GM18858 (cell line): ENCODE measurements at regions not wholly inside any gene's neighbourhood (a gene's known extent, or its start where the extent isn't known, plus 50 kb on each side); places are given as distances from the start of the nearest gene placed in this dataset.

ENCODE experiments used
- ATAC-seq: cut with Tn5 transposase; IDR thresholded peaks from one replicate; pipeline ENCODE4 v1.9.1; 2021; ENCODE audit not compliant: unreplicated experiment

GRCh38 chr5:54859316-54859715, 126.1 kb downstream of the ESM1 start:
- ATAC-seq, result no peak

DNA sequence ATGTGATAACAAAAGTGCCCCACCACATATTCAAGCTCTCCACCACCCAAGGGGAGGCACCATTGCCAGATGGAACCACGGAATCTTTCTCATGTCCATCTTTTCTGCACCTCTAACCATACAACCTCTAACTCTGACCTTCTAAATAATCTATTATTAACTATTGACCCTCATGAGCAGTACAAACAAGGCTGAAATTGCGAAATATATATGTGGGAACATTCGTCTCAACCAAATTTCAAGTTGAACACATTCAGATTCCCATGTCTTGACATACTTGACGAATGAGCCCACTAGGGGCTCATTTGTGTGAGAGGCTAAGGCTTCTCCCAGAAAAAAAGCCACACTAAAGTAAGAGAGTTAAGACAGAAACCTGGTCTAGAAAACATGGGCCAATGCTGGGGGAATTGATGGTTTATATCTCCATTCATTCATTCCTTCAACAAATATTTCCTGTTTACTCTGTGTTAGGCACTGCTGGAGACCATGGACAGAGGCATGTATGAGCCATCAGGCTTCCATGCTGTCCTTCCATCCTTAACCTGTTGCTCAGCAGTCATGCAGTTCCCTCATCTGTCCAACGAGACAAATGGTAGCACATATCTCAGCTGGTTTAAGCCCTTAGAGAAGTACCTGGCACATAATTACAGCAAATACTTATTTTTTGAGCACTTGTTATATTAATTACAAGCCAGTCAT, 130.4 kb downstream of the ESM1 start:
- ATAC-seq, result no peak

DNA sequence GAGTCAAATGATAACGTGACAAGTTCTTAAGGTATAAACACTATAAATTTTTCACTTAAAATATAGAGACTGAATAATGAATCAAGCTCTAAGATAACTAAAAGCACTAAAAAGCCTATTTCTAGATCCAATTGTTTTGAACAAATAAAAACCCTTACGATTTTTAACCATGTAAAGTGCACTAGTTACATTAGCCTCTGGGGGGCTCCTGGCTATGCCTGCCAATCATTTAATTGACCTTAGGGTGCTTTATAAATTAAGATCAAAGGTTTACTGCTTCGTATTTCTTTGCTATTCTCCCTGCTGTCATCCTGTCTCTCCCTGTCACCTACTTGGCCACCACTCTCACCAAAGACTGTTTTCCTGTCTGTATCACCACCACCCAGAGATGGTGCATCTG, 133.4 kb downstream of the ESM1 start:
- no peak for ATAC-seq

DNA sequence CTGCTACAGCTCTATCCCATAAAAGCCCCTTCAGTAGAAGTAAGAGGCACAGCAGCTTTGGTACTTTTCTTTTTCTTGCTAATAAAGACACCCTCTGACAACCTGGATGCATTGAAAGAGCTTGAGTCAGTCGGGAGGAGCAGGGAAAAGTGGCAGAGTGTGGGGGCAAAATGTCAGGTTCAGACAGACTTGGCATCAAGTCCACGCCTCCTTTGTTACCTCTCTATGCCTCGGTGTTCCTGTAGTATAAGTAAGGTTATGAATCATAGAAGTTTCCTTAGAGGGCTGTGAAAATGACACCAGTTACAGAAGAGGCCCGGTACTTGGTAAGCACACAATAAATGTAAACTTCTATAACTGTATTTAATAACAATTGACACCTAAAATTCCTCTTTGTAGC, 133.9 kb downstream of the ESM1 start:
- ATAC-seq, result no peak

DNA sequence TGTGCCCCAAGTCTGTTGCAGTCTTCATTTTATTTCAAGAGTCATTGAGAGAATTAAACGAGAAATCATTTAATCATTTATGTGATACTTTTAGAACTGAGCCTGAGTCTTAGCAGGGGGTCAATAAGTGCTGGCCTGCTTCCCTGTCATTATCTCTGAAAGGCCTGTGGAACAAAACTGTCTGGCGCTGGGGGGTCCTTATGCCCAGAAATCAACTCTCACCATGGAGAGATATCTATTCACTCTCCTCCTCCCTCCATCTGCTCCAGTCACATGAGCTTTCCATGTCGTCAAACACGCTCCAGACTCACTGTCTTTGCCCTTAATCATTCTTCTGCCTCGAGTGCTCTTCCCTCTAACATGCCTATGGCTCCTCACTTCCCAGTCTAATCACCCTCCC, 136.8 kb downstream of the ESM1 start:
- ATAC-seq, result no peak

DNA sequence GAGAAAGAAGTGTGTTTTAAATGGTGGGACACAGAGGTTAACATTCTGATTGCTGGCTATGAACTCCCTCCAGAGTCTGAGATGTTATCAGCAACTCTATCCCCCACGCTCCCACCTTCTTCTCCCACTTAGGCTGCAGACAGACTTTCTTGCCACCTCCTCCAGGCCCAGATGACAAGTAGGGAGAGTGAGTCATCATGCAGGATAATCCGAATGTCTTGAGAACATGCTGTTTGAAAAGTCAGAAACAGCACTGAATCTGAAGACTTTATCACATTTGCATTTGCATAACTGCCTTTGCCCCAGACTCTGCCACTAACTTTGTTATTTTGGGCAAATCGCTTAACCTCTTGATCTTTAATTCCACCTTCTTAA, 139.8 kb downstream of the ESM1 start:
- no peak for ATAC-seq

DNA sequence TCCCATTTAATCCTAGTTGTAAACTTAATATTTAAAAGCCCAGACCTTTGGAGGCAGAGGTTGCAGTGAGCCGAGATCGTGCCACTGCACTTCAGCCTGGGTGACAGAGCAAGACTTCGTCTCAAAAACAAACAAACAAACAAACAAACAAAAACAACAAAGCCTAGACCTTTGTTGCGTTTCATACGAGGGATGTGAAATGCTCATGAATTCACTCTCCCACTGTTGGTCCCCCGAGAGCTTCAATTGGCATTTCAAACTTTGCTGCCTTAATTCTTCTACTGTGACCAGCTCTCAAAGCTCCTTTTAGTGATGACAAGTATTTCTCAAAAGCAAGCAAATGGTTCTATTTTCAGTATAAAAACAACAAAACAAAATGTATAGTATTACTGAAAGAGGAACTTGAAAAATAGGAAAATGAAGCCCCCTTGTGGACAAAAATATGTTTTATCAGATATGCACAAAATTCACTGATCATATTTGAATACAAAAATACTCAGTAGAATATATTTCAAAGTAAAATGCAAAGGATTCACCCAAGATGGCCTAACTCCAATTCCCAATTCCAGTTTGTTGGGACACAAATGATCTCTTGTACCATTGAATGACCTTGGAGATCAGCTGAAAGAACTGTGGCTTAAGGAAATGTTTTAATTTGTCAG, 140.4 kb downstream of the ESM1 start:
- ATAC-seq, result peak; percentile 25

DNA sequence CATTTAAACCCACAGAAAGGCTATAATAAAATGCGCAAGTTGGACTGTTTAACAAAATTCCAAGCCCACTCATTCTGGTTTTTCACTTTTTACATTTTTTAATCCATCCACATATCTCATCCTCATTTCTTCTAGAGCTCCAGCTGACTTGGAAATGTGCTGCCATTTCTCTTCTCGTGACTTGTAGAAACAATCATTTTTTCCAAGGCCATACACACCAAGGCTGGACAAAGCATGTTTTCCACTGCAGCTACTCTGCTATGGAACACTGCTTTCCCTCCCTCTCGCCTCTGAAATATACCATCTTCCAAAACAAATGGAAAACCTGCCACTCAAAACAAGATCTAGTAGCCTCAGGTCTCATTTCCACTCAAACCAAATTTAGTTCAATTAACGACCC, 141.1 kb downstream of the ESM1 start:
- no peak for ATAC-seq

GRCh38 chr5:54841481-54841880, 143.9 kb downstream of the ESM1 start:
- no peak for ATAC-seq

DNA sequence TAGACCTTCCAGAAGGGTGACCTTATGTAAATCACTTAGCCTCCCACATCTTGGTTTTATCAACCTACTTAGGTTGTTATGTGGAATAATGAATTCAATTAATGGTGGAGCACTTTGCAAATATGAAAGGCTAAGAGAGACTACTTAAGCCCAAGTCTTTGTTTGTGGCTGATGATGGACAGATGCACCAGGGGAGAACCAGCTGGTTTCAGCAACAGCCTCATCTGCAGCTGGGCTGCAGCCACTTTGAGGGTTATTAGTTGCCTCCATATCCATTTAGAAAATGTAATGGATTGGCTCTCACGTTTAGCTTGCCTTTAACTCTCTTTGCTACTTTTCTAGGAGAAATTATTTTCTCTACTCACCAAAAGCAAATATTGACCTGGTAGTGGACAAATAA, 146.6 kb downstream of the ESM1 start:
- ATAC-seq, result no peak

DNA sequence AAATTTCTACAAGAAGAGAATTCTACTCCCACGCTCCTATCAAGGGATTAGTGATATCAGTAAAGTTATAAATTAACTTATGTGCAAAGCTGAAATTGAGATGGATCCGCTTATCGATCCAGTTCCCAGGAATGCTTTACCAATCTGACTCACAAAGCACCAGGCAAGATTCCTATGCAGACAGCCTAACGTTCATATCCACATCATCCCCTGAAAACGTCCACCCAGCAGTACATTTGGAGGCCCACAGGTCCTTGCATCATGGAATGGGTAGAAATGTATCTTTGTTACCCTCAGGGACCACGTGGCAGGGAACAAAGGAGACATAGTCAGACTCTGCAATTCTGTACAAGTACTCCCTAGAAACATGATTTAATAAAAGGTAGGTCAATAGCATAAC, 147.4 kb downstream of the ESM1 start:
- no peak for ATAC-seq

DNA sequence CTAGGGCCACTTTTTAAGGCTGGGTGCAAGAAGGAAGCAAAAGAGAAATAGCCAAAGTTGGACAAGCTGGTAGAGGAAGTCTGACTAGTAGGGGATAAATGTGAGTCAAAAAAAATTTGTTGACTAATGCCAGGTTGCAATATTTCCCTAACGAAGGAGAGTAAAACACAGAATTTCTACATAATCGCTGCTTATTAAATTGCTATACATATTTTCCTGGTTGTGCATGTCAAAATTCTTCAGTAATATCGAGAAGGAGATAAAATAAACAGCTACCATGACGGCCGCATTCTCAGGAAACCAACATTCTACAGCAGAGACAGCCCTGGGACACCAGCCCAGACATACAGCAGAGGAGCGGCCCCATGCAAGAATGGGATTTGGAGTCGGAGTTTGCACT, 148.3 kb downstream of the ESM1 start:
- no peak for ATAC-seq

GRCh38 chr5:54835647-54836046, 149.7 kb downstream of the ESM1 start:
- ATAC-seq, result no peak

GRCh38 chr5:54834121-54834842, 151.1 kb downstream of the ESM1 start:
- no peak for ATAC-seq

DNA sequence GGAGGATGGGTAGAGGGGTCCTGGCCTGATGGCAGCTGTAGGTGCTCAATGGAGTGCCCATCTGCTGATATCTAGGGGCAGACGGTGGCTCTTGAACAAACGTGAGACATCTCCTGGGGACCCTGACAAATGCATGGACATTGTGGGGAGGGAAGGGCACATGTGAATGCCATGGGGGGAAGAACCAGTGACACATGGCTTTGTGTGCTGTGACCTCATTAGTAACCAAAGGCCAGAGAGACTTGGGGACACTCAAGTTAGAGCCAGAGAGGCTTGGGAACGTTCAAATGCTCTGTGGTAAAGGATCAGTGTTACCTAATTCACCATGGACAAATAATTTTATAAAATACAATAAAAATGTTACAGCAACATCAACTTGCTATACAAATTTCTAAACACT, 151.8 kb downstream of the ESM1 start:
- no peak for ATAC-seq

DNA sequence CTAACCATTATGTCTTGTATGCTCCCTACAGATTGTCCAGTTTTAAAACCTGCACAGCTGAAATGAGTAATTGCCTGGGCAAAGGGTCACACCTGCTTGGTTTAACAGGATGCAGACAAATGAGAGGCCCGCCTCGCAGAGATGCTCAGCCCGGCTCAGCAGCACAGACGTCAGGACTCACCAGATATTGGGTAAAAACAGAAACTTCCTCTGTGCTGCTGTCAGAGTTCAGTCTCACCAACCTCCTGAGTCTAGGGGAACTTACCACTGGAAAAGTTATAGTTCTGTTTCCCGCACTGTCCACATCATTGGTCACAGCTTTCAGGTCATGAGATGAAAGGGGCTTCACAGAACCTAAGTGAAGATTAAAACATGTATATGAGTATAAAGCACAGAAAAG, 152.5 kb downstream of the ESM1 start:
- no peak for ATAC-seq

GRCh38 chr5:54832045-54832444, 153.3 kb downstream of the ESM1 start:
- no peak for ATAC-seq

GRCh38 chr5:54831233-54831632, 154.2 kb downstream of the ESM1 start:
- ATAC-seq, result no peak

DNA sequence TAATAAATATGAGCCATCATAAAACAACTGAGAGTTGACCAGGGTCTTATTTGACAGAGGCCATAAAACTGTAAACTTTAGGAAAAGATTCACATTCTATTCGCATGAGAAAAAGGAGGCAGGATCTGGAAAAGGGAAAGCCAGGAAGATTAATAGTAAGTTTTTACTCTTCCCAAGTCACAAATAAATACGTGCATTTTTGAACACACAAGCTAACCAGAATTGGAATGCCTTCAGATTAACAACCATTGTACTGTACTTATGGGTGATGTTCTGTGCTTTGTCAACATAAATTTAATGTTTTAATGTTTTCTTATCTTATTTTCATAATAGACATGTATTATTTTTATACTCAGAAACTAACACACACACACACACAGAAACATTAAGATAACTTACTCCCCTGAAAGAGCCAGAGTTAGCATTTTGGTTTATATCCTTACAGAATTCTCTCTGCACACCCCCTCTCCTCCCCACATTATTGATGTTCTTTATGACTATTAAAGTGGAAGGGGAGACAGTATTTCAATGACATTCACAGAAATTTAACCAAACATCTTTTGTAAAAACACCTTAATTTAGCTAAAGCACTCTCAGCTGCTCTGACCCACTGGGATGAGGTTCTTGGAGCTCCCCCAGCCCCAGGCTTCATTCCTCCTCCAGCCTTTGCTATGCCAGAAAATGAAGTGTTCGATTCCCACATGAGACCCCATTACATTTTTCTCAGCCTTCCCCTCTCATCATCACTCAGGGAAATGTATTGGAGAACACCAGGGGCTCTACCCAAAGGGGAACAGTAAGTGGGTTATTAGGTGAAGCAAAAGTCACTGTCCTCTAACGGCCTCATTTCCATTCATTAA, 155.5 kb downstream of the ESM1 start:
- no peak for ATAC-seq

GRCh38 chr5:54829102-54829501, 156.3 kb downstream of the ESM1 start:
- no peak for ATAC-seq

GRCh38 chr5:54828151-54828550, 157.2 kb downstream of the ESM1 start:
- no peak for ATAC-seq
